ENCODE measurements at regions not wholly inside any gene's neighbourhood (a gene's known extent, or its start where the extent isn't known, plus 50 kb on each side); places are given as distances from the start of the nearest gene placed in this dataset.

GRCh38 chr13:56953965-56954364 is 186.8 kb upstream of the PRR20A start:
- TF ChIP-seq CTCF (conservative IDR thresholded peaks at IDR 0.05): no peak
- Mint-ChIP-seq H3K27ac (ENCODE audit: unreplicated experiment) (no peak overlapping the region), H3K27me3 (ENCODE audit: low read depth) (no peaks in the 10 kb centered on the region), H3K4me3 (no peak overlapping the region), H3K9me3 (no peaks in the 10 kb centered on the region), H3K4me1 (no peaks in the 10 kb centered on the region), H3K36me3 (ENCODE audit: low read depth) (no peaks in the 10 kb centered on the region)
- no peak for DNase-seq (ENCODE audit: low read depth, low spot score)

GRCh38 chr13:56975647-56976046 is 165.1 kb upstream of the PRR20A start:
- no peaks in the 10 kb centered on the region for H3K27me3 Mint-ChIP-seq (ENCODE audit: low read depth)
- H3K36me3 Mint-ChIP-seq (ENCODE audit: low read depth): no peaks in the 10 kb centered on the region
- no peaks in the 10 kb centered on the region for H3K4me1 Mint-ChIP-seq
- H3K27ac Mint-ChIP-seq (ENCODE audit: unreplicated experiment): no peak overlapping the region
- H3K9me3 Mint-ChIP-seq: peaks cover 3% of the 10 kb centered on the region
- no peak overlapping the region for H3K4me3 Mint-ChIP-seq
- no peak for DNase-seq (ENCODE audit: low read depth, low spot score)
- no peak for TF ChIP-seq CTCF (conservative IDR thresholded peaks at IDR 0.05)

- DNase-seq (ENCODE audit: low read depth, low spot score): no peak
- Mint-ChIP-seq H3K27me3 (ENCODE audit: low read depth) (no peaks in the 10 kb centered on the region), H3K27ac (ENCODE audit: unreplicated experiment) (no peak overlapping the region), H3K4me3 (no peak overlapping the region), H3K9me3 (peaks cover 3% of the 10 kb centered on the region), H3K36me3 (ENCODE audit: low read depth) (no peaks in the 10 kb centered on the region), H3K4me1 (no peaks in the 10 kb centered on the region)
- TF ChIP-seq CTCF (conservative IDR thresholded peaks at IDR 0.05): no peak
These were observed 159.9 kb upstream of the PRR20A start for GRCh38 chr13:56980856-56981255.

GRCh38 chr13:56986121-56986520 is 154.6 kb upstream of the PRR20A start:
- H3K4me3 Mint-ChIP-seq: no peak overlapping the region

GRCh38 chr13:56988543-56988942 is 152.2 kb upstream of the PRR20A start:
- H3K9me3 Mint-ChIP-seq: peaks cover 3% of the 10 kb centered on the region
- DNase-seq (ENCODE audit: low read depth, low spot score): no peak
- no peaks in the 10 kb centered on the region for H3K27me3 Mint-ChIP-seq (ENCODE audit: low read depth)
- no peaks in the 10 kb centered on the region for H3K36me3 Mint-ChIP-seq (ENCODE audit: low read depth)
- H3K4me3 Mint-ChIP-seq: no peak overlapping the region
- H3K27ac Mint-ChIP-seq (ENCODE audit: unreplicated experiment): no peak overlapping the region
- no peak for TF ChIP-seq CTCF (conservative IDR thresholded peaks at IDR 0.05)
- no peaks in the 10 kb centered on the region for H3K4me1 Mint-ChIP-seq

More at GRCh38 chr13:56986121-56986520, 154.6 kb upstream of the PRR20A start:
- DNase-seq (ENCODE audit: low read depth, low spot score): no peak
- no peak for TF ChIP-seq CTCF (conservative IDR thresholded peaks at IDR 0.05)
- H3K4me1 Mint-ChIP-seq: no peaks in the 10 kb centered on the region
- H3K9me3 Mint-ChIP-seq: peaks cover 3% of the 10 kb centered on the region
- H3K27ac Mint-ChIP-seq (ENCODE audit: unreplicated experiment): no peak overlapping the region
- H3K27me3 Mint-ChIP-seq (ENCODE audit: low read depth): no peaks in the 10 kb centered on the region
- H3K36me3 Mint-ChIP-seq (ENCODE audit: low read depth): no peaks in the 10 kb centered on the region

- no peaks in the 10 kb centered on the region for H3K36me3 Mint-ChIP-seq (ENCODE audit: low read depth)
- H3K27me3 Mint-ChIP-seq (ENCODE audit: low read depth): no peaks in the 10 kb centered on the region
- no peak overlapping the region for H3K27ac Mint-ChIP-seq (ENCODE audit: unreplicated experiment)
- no peak for DNase-seq (ENCODE audit: low read depth, low spot score)
- no peak for TF ChIP-seq CTCF (conservative IDR thresholded peaks at IDR 0.05)
- H3K9me3 Mint-ChIP-seq: peaks cover 5% of the 10 kb centered on the region
- no peaks in the 10 kb centered on the region for H3K4me1 Mint-ChIP-seq
- no peak overlapping the region for H3K4me3 Mint-ChIP-seq
These were observed 137.0 kb upstream of the PRR20A start for GRCh38 chr13:57003682-57004081.

All from neural crest cell (in vitro differentiated cells).